H9 (cell line): ENCODE measurements at regions not wholly inside any gene's neighbourhood (a gene's known extent, or its start where the extent isn't known, plus 50 kb on each side); places are given as distances from the start of the nearest gene placed in this dataset.

ENCODE experiments used
- DNase-seq: peaks from one replicate; pipeline ENCODE4 v3.0.0-alpha.2; 2017
- H2AFZ ChIP-seq: one replicate; pipeline ENCODE4 v1.6.1; 2013; ENCODE audit warnings: mild to moderate bottlenecking, low read length, control low read depth, moderate library complexity
- H2AK5ac ChIP-seq: 2 replicates; pipeline ENCODE4 v1.6.1; 2013; ENCODE audit warnings: low read length, control low read depth, mixed read lengths; ENCODE audit not compliant: insufficient read length
- H2BK120ac ChIP-seq: one replicate; pipeline ENCODE4 v1.6.1; 2013; ENCODE audit warnings: low read depth, mild to moderate bottlenecking, low read length, control low read depth, inconsistent platforms; ENCODE audit not compliant: poor library complexity, severe bottlenecking
- H2BK12ac ChIP-seq: 2 replicates; pipeline ENCODE4 v1.6.1; 2013; ENCODE audit warnings: low read length, control low read depth, mixed read lengths, low read depth; ENCODE audit not compliant: insufficient read length
- H2BK15ac ChIP-seq: 2 replicates; pipeline ENCODE4 v1.6.1; 2013; ENCODE audit warnings: low read depth, low read length, control low read depth
- H2BK20ac ChIP-seq: one replicate; pipeline ENCODE4 v1.6.1; 2013; ENCODE audit warnings: low read depth, mild to moderate bottlenecking, low read length, control low read depth, inconsistent platforms; ENCODE audit not compliant: poor library complexity, severe bottlenecking
- H2BK5ac ChIP-seq: 2 replicates; pipeline ENCODE4 v1.6.1; 2013; ENCODE audit warnings: low read length, control low read depth, mixed read lengths; ENCODE audit not compliant: insufficient read length
- H3K14ac ChIP-seq: 2 replicates; pipeline ENCODE4 v1.6.1; 2013; ENCODE audit warnings: low read length, control low read depth; ENCODE audit not compliant: insufficient read depth
- H3K18ac ChIP-seq: 2 replicates; pipeline ENCODE4 v1.6.1; 2013; ENCODE audit warnings: low read depth, mild to moderate bottlenecking, mixed read lengths, low read length, control low read depth; ENCODE audit not compliant: insufficient read length
- H3K23ac ChIP-seq: 2 replicates; pipeline ENCODE4 v1.6.1; 2013; ENCODE audit warnings: low read length, control low read depth, mixed read lengths, low read depth; ENCODE audit not compliant: insufficient read length
- H3K23me2 ChIP-seq: 2 replicates; pipeline ENCODE4 v1.6.1; 2013; ENCODE audit warnings: low read depth, mild to moderate bottlenecking, mixed read lengths, low read length, control low read depth; ENCODE audit not compliant: insufficient read length, poor library complexity, severe bottlenecking
- H3K27ac ChIP-seq: 2 replicates; pipeline ENCODE4 v1.5.1; 2013; ENCODE audit warnings: low read length, control low read depth, mixed read lengths, low read depth; ENCODE audit not compliant: insufficient read length
- H3K27me3 ChIP-seq: 2 replicates; pipeline ENCODE4 v1.6.1; 2013; ENCODE audit warnings: low read length, control low read depth, inconsistent platforms; ENCODE audit not compliant: insufficient read depth
- H3K4ac ChIP-seq: 2 replicates; pipeline ENCODE4 v1.6.1; 2013; ENCODE audit warnings: low read depth, mild to moderate bottlenecking, control low read depth, inconsistent platforms, low read length, moderate library complexity
- H3K4me1 ChIP-seq: 2 replicates; pipeline ENCODE4 v1.6.1; 2013; ENCODE audit warnings: low read length, control low read depth, inconsistent platforms; ENCODE audit not compliant: insufficient read depth
- H3K4me2 ChIP-seq: 2 replicates; pipeline ENCODE4 v1.6.1; 2013; ENCODE audit warnings: low read length, control low read depth, mixed read lengths; ENCODE audit not compliant: insufficient read length, insufficient read depth
- H3K56ac ChIP-seq: 2 replicates; pipeline ENCODE4 v1.6.1; 2013; ENCODE audit warnings: low read depth, mild to moderate bottlenecking, mixed read lengths, low read length, control low read depth; ENCODE audit not compliant: insufficient read length
- H3K79me1 ChIP-seq: 2 replicates; pipeline ENCODE4 v1.6.1; 2013; ENCODE audit warnings: low read depth, mild to moderate bottlenecking, moderate library complexity, low read length, control low read depth, inconsistent platforms; ENCODE audit not compliant: insufficient read depth, poor library complexity, severe bottlenecking
- H3K79me2 ChIP-seq: 2 replicates; pipeline ENCODE4 v1.6.1; 2013; ENCODE audit warnings: low read length, control low read depth, inconsistent platforms; ENCODE audit not compliant: insufficient read depth
- H3K9ac ChIP-seq: 2 replicates; pipeline ENCODE4 v1.6.1; 2013; ENCODE audit warnings: low read length, control low read depth, mixed read lengths; ENCODE audit not compliant: insufficient read length; ENCODE audit errors: extremely low read depth
- H3K9me3 ChIP-seq: one replicate; pipeline ENCODE4 v1.6.1; 2013; ENCODE audit warnings: low read depth, low read length, inconsistent platforms; ENCODE audit not compliant: control insufficient read depth
- H3T11ph ChIP-seq: one replicate; pipeline ENCODE4 v1.6.1; 2013; ENCODE audit warnings: mild to moderate bottlenecking, low read length, control low read depth, inconsistent platforms
- H4K20me1 ChIP-seq: one replicate; pipeline ENCODE4 v1.6.1; 2013; ENCODE audit not compliant: control insufficient read depth, insufficient read length, insufficient read depth
- H4K5ac ChIP-seq: 2 replicates; pipeline ENCODE4 v1.6.1; 2013; ENCODE audit warnings: low read depth, mild to moderate bottlenecking, mixed read lengths, low read length, control low read depth; ENCODE audit not compliant: insufficient read length
- H4K8ac ChIP-seq: replicated peaks from 2 replicates; pipeline ENCODE4 v1.6.1; 2013; ENCODE audit warnings: low read length, control low read depth, mixed read lengths, low read depth; ENCODE audit not compliant: insufficient read length
- H4K91ac ChIP-seq: 2 replicates; pipeline ENCODE4 v1.6.1; 2013; ENCODE audit warnings: low read depth, mild to moderate bottlenecking, moderate library complexity, mixed read lengths, low read length, control low read depth; ENCODE audit not compliant: insufficient read length
- H3K27ac Mint-ChIP-seq, 3 experiments: 2 replicates in 2 of 3; 3 replicates in 1 of 3; pipeline ENCODE4 v1.8.0; 2020 to 2021; ENCODE audit warnings: mixed read lengths in 3 of 3, mild to moderate bottlenecking in 1 of 3, moderate library complexity in 1 of 3
- H3K27me3 Mint-ChIP-seq: 2 replicates; pipeline ENCODE4 v1.8.0; 2021; ENCODE audit warnings: low read depth, mild to moderate bottlenecking, moderate library complexity, mixed read lengths
- H3K36me3 Mint-ChIP-seq, 3 experiments: 2 replicates in 2 of 3; 3 replicates in 1 of 3; pipeline ENCODE4 v1.8.0; 2020 to 2021; ENCODE audit warnings: low read depth in 3 of 3, mixed read lengths in 3 of 3; ENCODE audit not compliant: insufficient read depth in 1 of 3
- H3K4me1 Mint-ChIP-seq, 2 experiments: 2 replicates each; pipeline ENCODE4 v1.8.0; 2020; ENCODE audit warnings: mixed read lengths in 2 of 2
- H3K4me3 Mint-ChIP-seq, 2 experiments: 2 replicates in 1 of 2; 3 replicates in 1 of 2; pipeline ENCODE4 v1.8.0; 2020 to 2021; ENCODE audit warnings: mild to moderate bottlenecking in 2 of 2, mixed read lengths in 2 of 2, moderate library complexity in 1 of 2
- H3K9me3 Mint-ChIP-seq, 2 experiments: 2 replicates in 1 of 2; 3 replicates in 1 of 2; pipeline ENCODE4 v1.8.0; 2020; ENCODE audit warnings: mild to moderate bottlenecking in 2 of 2, mixed read lengths in 2 of 2, moderate library complexity in 1 of 2
- WGBS: extraction: QIAGEN DNeasy Blood & Tissue Kit; methylation state at CpG from one replicate; pipeline ENCODE4 v1.1.7; 2013; ENCODE audit warnings: missing lambda C conversion rate, low lambda C conversion rate, mixed read lengths; ENCODE audit not compliant: insufficient read length; ENCODE audit errors: extremely low coverage; 5-methylcytosine and 5-hydroxymethylcytosine counted together
- TF ChIP-seq, protein P1 (sequence below): fragments of 200-600 bp; sonication (generic); conservative IDR thresholded peaks from 3 replicates; pipeline ENCODE4 v1.8.0; 2021; ENCODE audit warnings: antibody characterized with exemption, mild to moderate bottlenecking

DNA sequence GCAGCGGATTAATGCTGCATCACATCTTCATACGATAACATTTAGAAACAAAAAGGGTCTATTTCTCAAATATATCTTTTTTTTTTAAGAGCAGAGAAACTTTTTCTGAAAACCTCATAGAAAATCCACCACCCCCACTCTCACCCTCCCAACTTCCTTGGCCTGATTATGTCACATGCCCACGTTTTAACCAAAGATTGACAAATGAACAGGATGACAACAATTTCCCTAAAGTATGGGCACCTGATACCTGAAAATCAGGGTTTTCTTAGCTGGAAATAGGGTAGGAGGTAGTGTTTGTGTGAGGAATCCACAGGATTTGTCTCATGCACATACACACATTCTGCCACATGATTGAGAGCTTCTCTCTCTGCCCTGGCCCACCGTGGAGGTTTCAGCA lies 74.7 kb upstream of the MDM1 start:
- Histone ChIP-seq H2BK12ac (no peak overlapping the region), H3K4ac (no peak overlapping the region), H2AFZ (no peak overlapping the region), H3K27me3 (no peaks in the 10 kb centered on the region), H2BK5ac (no peak overlapping the region), H3K23ac (no peak overlapping the region), H2BK120ac (no peak overlapping the region), H2AK5ac (no peak overlapping the region), H3K4me1 (peaks cover 4% of the 10 kb centered on the region; the same call in 1 of the 2 replicates), H3K9me3 (no peaks in the 10 kb centered on the region), H3K14ac (no peak overlapping the region), H2BK20ac (no peak overlapping the region), H3T11ph (no peak overlapping the region), H3K4me2 (no peak overlapping the region), H3K27ac (no peak overlapping the region), H4K5ac (no peak overlapping the region), H3K18ac (no peak overlapping the region), H4K20me1 (no peaks in the 10 kb centered on the region), H3K23me2 (no peaks in the 10 kb centered on the region), H2BK15ac (no peak overlapping the region), H4K91ac (no peak overlapping the region), H3K56ac (no peak overlapping the region), H3K79me1 (no peaks in the 10 kb centered on the region), H3K79me2 (no peaks in the 10 kb centered on the region), H4K8ac (no peak overlapping the region), H3K9ac (no peak overlapping the region)
- no peak for DNase-seq
- Mint-ChIP-seq H3K27ac (no peak overlapping the region), H3K9me3 (no peaks in the 10 kb centered on the region), H3K36me3 (no peaks in the 10 kb centered on the region), H3K4me1 (peaks cover 5 to 8% of the 10 kb centered on the region in 2 experiments; a peak in 3 of 4 replicates), H3K4me3 (no peak overlapping the region), H3K27me3 (peaks cover 5% of the 10 kb centered on the region)
- WGBS = no CpG with 5 or more reads among the region's 4 CpGs
- TF ChIP-seq, protein P1, sequence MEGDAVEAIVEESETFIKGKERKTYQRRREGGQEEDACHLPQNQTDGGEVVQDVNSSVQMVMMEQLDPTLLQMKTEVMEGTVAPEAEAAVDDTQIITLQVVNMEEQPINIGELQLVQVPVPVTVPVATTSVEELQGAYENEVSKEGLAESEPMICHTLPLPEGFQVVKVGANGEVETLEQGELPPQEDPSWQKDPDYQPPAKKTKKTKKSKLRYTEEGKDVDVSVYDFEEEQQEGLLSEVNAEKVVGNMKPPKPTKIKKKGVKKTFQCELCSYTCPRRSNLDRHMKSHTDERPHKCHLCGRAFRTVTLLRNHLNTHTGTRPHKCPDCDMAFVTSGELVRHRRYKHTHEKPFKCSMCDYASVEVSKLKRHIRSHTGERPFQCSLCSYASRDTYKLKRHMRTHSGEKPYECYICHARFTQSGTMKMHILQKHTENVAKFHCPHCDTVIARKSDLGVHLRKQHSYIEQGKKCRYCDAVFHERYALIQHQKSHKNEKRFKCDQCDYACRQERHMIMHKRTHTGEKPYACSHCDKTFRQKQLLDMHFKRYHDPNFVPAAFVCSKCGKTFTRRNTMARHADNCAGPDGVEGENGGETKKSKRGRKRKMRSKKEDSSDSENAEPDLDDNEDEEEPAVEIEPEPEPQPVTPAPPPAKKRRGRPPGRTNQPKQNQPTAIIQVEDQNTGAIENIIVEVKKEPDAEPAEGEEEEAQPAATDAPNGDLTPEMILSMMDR = no peak
